Activated gamma-delta T cell (primary cell): ENCODE measurements at regions not wholly inside any gene's neighbourhood (a gene's known extent, or its start where the extent isn't known, plus 50 kb on each side); places are given as distances from the start of the nearest gene placed in this dataset.

ENCODE experiments used
- DNase-seq: peaks from one replicate; lab custom pipeline; 2025; lab: John Stamatoyannopoulos, UW

DNA sequence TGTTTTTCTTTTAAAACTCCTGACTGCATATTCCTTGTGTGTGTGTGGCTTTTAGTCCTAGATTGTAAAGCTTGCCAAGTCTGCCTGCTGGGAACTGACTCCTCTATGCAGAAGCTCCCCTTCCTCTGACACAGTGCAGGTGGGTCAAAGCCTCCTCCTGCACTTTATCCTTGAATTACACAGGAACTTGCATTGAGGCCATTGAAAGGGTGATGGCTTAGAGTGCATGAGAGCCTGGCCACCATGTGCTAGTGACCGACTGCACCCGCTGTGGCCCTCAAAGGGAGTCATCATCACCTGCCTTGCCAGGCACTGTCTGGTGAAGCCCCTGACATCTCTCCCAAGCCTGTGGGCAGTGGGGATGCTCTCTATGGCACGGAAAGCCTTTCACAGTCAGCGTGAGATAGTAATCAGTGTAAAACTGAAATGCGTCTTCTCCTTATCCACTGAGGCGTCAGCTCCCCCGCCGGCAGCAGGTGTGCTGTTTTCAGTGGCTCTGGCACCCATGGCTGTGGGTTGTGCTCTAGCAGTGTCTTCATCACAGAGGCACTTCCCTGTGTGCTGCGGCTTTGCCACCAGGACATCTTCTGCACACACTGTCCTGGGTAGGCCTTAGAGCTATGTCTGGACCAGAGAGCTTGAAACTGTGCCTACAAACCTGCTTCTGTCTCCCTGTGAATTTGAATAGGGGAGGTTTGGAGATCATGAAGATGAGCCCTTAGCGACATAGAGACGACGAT lies 87.9 kb downstream of the THBS2 start:
- DNase-seq: no peak

DNA sequence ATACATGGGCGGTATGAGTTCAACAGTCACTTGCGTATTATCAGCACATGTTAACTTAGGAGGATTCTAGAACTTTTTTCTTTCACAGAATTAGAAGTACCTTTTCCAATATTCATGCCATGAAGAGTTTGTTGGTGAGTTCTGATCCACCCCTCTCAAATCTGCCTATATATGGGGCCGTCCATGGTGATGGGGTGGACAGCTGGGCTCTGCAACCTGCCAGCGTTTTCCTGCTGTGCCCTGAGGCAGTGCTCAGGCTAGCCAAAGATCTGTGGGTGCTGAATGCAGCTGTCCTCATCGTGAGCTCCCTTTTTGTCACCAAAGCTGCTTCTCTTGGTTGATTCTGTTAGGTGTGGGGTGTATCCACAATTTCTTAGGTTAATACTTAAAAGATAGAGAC lies 88.7 kb downstream of the THBS2 start:
- DNase-seq: no peak

DNA sequence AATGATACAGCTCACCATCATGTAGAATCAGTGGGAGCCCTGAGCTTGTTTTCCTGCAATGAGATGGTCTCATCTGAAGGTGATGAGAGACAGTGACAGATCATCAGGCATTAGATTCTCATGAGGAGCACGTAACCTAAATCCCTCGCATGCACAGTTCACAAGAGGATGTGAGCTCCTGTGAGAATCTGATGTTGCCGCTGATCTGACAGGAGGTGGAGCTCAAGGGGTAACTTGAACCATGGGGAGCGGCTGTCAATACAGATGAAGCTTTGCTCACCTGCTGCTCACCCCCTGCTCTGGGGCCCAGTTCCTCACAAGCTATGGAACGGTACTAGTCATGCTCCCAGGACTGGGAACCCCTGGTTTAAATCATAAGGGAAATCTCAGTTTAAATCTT lies 89.2 kb downstream of the THBS2 start:
- DNase-seq: no peak

DNA sequence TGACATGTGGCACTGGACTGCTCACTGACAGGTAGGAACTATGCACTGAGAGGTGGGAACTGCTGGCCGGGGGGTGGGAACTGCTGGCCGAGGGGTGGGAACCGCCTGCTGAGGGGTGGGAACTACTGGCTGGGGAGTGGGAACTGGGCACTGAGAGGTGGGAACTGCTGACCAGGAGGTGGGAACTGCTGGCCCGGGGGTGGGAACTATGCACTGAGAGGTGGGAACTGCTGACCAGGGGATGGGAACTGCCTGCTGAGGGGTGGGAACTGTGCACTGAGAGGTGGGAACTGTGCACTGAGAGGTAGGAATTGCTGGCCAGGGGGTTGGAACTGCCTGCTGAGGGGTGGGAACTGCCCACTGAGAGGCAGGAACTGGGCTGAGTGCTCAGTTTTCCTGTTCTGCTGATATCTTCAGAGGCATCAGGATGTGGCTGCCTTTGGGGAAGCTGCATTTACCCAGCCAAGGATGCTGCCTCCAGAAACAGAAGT lies 90.2 kb downstream of the THBS2 start:
- no peak for DNase-seq

DNA sequence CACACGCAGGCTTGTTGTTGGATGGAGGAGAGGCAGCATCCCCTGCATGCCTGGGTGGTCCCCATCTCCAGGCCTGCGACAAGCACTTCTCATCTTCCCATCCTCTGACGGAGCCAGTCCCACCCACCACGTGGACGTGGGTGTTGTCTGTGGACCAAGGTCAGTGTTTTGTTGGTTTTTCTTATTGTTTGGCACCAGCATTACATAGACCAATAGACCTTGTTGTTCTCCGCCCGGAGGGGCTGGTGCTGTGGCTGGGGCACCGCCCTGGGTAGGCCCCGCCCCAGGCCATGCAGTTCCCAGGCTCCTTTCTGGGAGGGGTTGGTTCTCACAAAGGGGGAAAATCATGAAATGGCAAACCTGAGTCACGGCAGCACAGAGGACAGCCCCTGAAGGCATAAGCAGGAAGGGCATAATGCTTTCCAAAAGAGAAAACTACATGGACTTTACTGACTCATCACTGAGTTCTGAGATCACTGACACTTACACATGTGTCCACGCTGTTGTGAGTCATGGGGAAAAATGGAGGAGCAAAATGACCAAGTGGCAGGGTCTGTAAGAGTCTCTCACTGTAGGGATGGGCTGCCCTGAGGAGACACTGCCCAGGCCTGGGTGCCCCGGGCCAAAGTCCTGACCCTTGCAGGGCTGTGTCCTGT lies 90.8 kb downstream of the THBS2 start:
- no peak for DNase-seq

DNA sequence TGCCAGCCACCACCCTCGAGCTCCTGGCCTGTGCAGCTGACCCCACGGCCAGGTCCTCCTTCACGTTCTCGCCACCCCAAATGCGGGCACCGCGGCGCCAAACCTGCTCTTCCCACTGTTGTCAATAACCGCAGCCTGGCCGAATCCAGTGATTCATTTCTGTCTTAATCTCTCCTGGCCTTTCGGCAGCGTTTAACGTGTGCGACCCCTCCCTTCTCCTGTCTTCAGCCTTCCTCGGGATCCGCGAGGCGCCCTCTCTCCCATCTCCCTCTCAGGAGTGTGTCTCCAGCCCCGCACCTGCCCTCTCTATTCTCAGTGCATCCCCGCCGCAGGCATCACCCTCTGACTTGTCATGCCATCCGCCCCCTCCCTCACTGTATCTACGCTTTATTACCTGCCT lies 91.4 kb downstream of the THBS2 start:
- DNase-seq: no peak

DNA sequence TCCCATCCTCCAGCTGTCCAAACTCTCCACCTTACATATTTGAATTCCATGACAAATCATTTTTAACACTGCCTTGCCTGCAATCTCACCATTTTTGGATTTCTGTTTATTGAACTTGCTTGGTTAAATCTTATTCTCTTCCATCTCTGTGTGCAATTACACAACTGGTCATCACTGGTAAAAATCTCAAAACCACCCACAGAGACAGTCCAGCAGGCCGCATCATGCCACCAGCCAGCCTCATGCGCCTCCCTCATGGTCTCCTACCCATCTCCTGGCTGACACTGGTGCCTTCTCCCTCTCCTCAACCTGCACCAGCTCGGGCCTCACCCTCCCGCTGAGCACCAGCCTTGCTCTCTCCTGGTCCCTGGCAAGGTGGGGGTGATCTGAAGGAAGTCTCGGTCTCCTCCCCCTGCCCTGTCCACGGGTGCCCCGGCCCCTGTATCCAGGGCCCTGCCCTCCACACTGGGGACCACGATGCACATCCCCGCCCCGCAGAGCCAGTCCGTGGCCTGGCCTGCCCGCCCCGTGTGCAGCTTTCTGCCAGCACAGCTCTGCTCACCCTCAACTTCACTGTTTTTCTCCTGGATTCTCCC lies 92.0 kb downstream of the THBS2 start:
- DNase-seq: no peak

DNA sequence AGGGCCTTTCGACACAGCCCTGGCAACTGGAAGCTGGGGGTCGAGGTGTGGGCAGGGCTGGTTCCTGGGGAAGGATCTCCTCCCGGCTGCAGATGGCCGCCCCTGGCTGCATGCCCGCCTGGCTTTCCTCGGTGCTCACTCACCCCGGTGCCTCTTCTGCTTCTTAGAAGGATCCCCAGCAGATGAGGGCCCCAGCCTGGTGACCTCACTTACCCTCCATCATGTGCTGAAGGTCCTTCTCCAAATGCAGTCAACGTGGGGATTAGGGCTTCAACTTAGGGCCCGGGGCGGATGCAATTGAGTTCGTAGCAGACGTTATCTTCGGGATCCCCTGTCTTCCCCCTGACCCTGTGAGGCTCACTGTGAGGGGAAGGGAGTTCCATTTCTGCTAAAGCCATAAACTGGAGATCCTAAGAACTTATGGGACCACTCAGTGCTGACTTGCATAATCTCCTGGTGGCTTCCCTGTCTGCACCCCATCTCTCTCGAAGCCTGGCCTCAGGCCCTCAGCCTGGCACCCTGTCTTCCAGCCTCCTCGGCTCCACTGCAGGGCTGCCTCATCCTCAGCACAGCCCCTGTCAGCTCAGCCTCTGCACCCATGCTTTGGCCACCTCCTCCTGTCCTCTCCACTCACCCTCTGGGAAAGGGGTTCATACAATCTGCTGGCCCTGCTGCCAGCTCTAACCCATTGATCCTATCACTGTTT lies 92.6 kb downstream of the THBS2 start:
- DNase-seq: no peak

DNA sequence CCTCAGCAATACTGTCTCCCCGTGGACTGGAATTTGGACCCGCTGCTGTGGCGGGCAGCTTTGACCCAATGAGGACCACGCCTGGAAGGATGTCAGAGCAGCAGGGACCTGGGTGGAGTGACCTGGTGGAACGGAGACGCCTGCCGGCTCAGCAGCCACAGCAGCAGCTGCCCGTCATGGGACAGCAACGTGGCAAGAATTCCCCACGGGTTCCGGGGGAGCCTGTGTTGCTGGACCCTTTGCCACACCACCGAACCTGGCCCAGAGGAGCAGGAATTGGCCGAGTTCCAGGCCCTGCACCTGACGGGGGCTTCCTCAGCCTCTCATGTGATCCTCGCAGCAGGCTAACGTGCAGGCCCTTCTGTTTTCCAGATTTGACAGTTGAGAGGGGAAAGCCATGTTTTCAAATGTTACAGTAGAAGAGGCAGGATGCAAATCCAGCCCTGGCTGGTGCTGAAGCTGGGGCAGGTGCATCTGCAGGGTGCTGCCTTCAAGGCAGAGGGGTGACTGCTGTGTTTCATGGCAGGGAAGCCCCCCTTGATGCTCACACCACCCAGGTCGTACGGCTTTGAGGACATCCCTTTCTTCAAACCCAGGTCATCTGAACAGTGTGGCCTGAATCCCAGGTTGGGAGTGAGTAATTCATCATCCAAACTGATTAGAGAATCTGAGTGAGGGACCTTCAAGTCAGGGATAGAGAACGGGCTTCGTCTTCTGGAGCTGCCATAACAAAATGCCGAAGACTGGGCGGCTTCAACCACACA lies 93.4 kb downstream of the THBS2 start:
- DNase-seq: no peak

DNA sequence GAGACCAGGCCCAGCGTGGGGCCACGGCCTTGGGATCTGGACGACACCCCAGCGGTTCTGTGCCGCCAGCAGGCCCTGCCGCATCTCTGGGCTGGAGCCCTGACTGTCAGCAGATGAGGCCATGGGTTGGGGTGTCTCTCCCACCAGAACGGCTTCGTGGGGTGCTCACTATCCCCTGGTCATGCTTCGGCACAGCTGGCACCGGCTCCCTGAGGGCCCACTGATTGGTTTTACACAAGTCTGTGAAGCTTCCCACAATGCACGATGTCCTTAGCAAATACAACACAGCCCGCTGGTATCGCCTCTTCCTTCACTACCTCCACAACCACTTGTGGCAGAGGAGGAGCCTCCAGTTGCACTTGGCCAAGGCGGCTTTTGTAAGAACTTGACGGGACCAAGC lies 94.3 kb downstream of the THBS2 start:
- no peak for DNase-seq

DNA sequence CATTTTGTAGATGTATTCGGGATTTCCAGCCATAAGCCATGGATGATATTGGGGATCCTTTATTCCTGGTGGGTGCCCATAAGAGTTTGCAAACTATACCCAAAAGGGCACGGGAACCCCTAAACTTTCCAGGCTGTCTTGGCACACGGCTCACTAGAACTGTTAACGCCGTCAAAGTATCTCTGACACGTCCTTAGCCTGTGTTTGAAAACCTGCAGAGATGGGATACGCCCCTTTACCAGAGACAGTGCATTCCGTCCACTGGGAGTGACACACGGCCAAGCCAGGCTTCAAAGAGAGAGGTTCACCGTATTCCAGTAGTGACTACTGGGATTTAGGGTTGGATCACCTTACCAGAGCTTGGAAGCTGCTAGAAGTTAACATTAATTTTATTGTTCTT lies 95.0 kb downstream of the THBS2 start:
- no peak for DNase-seq

DNA sequence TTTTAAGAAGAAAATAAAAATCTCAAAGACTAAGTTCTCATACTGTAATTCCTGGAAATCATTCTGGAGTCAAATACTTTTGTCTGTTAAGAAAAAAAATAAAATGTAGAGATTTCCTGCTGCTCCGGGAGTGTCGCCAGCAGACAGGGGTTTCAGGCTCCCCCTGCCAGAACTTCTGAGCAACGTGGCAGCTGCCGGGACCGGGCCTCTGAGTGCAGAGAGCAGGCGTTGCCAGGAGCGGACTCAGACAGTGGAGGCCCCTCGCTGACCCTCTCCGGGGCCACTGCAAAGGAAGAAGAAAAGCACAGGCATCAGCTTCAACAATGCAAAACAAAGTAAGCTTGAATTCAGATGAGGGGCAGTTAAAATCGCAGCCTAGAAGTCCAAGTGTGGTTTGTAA lies 95.5 kb downstream of the THBS2 start:
- no peak for DNase-seq

DNA sequence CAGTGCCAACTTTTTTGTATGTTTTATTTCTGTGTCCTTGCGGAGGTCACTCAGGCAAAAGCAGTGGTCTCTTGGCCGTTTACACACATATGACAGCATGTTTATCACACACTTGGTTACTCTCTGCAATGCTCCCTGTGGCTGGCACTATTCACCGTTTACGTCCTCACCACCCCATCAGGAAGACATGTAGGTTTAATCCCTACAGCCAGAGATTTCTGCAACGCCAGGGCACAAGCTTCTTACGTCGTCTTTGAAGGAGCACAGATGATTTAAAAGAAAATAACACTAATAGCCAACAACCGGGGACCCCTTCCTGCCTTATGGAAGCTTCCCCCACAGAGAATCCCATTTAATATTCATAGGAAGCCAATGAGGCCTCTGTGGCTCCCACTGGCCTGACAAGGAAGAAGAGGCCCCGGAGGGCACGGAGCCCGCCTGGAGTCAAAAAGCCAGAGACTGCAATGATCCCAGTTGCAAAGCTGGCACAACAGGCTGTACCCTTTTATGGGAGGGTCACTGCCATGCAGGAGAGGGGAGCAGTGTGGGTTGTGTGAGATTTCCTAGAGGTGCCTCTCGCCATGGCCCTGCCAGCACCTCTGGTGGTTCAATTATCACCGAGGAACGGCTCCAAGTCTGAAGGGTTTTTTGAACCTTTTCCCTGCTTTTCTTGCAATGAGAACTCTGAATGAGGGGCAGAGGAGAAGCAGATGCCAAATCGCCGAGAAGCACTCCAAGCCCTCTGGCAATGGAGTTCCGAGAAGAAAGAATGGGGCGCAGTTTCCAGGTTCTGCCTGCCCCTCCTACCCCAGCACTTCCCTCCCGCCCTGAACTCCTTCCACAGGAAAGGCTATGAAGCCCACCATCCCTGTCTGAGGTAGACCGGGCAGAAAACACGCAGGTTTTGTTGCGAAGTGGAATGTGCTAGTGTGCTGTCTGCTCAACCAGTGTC lies 96.2 kb downstream of the THBS2 start:
- DNase-seq: no peak

DNA sequence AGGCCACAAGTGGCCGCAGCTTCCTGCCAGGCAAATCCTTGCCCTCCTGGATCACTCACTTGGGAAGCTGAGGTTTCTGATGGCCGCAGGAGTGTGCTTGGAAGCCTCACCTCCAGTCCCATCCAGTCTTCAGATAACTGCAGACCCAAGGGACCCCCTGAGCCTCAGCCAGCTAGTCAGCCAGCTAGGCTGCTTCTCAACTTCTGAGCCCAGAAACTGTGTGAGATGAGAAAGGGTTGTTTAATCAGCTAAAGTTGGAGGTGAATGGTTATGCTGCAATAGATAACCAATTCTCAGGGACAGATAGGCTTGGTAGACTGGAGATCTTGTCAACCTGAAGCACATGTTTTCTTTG lies 96.9 kb downstream of the THBS2 start:
- no peak for DNase-seq

DNA sequence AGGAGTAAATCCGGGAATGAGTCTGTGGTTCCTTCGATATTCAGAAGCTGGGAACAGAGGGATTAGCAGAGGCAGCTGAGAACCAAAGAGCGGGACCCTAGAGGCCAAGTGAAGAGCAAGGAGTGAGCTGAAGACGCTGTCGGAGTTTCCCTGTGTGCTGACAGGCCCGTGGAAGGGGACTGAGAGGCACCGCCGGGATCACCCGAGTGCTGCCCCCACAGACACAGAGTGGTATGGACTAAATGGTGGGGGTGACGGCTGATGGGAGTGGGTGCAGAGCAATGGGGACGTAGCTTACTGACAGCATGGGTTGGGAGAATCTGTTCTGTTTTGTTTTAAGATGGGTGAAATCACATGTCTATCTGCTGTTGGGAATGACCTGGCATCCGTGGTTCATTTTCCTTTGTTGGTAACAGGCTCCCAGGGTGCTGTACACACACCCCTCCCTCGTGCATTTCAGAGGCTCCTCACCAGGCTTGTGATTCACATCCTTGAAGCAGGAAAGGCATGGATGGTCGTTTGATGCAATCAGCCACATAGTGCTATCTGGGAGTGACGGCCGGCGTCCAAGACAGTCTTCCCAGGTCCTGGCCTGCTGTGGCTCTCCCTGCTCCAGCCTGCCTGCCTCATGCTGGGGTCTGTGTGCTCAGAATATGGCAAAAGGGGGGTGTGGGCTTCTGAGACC lies 97.4 kb downstream of the THBS2 start:
- DNase-seq: no peak

DNA sequence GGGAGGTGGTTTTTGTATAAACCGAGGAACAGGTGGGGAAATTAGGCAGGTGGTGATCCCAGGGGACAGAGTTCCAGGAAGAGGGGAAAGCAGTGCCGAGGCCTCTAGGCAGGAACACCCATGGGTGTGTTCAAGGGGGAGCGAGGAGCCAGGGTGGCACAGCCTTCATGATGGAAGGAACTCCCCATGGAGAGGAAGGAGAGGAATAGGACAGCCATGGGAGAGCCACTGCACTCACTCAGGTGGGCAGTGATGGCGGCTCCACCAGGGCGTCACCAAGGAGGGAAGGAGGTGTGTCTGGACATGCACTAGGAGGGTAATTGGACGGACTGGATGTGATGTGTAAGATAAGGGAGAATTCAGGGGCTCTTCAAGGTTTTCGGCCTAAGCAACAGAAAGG lies 98.2 kb downstream of the THBS2 start:
- DNase-seq: no peak

DNA sequence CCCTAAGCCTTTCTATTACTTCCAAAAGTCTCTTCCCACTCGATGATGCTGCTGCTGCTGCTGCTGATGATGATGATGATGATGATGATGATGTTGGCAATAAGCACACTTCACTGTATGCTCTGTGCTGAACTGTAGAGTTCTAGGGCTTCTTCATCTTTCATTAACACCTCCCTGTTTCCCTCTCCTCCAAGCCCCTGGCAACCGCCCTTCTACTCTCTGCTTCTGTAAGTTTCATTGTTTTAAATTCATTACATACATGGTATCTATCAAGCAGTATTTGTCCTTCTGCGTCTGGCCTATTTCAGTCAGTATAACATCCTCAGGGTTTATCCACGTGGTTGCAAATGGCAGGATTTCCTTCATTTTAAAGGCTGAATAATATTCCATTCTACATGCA lies 100.2 kb downstream of the THBS2 start:
- DNase-seq: no peak

DNA sequence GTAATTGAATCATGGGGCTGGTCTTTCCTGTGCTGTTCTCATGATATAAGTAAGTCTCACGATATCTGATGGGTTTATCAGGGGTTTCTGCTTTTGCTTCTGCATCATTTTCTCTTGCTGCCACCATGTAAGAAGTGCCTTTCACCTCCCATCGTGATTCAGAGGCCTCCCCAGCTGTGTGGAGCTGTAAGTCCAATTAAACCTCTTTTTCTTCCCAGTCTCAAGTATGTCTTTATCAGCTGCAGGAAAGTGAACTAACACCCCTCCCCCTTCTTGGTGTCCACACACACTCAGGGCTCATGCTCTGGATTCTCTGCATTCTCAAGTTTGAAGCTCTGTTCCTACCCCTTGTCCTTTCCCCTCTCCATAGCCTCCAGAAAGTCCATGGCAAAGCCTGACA lies 107.1 kb downstream of the THBS2 start:
- no peak for DNase-seq

DNA sequence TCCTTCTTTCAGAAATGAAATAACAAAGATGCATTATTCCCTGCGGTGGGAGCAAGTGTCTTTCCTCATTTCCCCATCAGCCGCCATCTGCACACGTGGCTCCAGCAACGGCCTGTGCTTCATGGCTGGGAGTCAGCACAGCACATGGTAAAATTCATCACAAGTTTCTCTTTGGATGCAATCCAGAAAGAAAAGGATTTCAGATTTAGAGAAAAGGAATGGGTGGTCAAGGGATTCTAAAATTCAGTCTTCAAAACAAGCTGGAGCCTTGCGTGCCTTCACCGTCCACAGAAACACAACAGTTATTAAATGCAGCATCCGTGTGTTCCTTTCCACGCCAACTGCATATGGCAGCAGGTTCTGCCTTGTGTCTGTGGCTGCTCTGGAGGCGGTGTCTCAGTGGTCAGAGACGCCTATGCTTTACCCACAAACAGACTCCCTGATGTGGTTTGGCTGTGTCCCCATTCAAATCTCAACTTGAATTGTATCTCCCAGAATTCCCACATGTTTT lies 107.6 kb downstream of the THBS2 start:
- DNase-seq: no peak

DNA sequence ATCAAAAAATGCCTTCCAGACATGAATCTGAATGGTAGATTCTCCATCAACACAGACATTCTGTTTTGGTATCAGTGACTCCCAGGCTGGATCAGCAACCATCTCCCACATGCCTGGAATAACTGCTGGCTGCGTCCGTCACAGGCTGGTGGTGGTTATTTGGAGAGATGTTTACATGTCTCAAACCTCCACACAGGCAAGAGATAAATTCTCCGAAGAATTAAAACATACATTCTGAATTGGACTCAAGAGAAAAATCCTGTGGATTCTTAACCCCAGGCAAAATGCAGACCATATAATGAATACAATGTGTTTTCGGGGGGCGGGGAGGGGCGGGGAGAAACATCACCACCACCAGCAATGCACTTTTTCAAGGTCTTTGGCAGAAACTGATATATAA lies 108.2 kb downstream of the THBS2 start:
- no peak for DNase-seq
